ENCODE measurements at regions not wholly inside any gene's neighbourhood (a gene's known extent, or its start where the extent isn't known, plus 50 kb on each side); places are given as distances from the start of the nearest gene placed in this dataset.
"Not testable (repeated sequence)": the region's sequence is repeated elsewhere in the genome, so short reads cannot be mapped to it uniquely, and the experiment has no call there.

DNA sequence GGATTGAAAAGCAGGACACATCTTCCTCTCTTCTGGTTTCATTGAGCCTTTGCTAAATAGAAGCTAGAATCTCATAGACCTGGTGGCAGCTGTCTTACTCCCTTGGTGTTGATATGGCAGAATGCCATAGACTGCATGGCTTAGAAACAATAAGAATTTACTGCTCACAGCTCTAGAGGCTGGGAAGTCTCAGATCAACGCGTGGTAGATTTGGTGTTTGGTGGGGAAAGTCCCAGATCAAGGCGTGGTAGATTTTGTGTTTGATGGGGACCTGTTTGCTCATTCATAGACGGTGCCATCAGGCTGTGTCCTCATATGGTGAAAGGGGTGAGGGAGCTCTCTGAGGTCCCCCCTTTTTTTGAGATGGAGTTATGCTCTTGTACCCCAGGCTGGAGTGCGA, 57.6 kb upstream of the PPP2R3B start:
- Histone ChIP-seq H3K4me3 (ENCODE audit: low read depth, low read length) (no peak overlapping the region), H3K27me3 (ENCODE audit: control insufficient read depth, insufficient read depth, low read length) (no peaks in the 10 kb centered on the region), H3K27ac (ENCODE audit: low read depth, low read length) (no peak overlapping the region), H3K9me3 (ENCODE audit: control insufficient read depth, insufficient read depth, low read length) (peaks cover 48% of the 10 kb centered on the region)
- ChIA-PET POLR2A (no interaction called here), CTCF (no interaction called here)
- no peak for DNase-seq (ENCODE audit: low read depth, low spot score)
- no peak for TF ChIP-seq CTCF (IDR thresholded peaks at IDR 0.05; ENCODE audit: low read depth, low read length)

DNA sequence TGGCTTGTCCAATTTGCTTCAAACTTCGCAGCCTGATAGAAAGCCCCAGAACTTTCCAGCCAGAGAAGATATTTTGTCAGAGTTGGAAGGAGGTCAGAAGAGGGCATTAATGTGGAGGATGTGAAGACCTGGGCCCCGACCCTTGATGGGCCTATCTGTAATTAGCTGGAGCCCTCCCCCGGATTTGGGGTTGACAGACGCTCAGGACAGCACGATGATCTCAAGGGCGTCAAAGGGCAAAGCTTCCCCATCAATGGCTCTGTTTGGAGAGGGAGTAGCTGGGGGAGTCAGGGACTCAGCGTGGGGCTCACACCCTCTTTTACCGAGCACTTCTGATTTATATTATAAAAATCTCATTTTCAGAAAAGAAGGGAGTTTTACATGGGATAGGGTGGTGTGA, 59.0 kb upstream of the PPP2R3B start:
- H3K27me3 ChIP-seq (ENCODE audit: control insufficient read depth, insufficient read depth, low read length): no peaks in the 10 kb centered on the region
- no peak overlapping the region for H3K4me3 ChIP-seq (ENCODE audit: low read depth, low read length)
- no peak overlapping the region for H3K27ac ChIP-seq (ENCODE audit: low read depth, low read length)
- DNase-seq (ENCODE audit: low read depth, low spot score): no peak
- peaks cover 46% of the 10 kb centered on the region for H3K9me3 ChIP-seq (ENCODE audit: control insufficient read depth, insufficient read depth, low read length)
- ChIA-PET POLR2A (no interaction called here), CTCF (no interaction called here)
- no peak for TF ChIP-seq CTCF (IDR thresholded peaks at IDR 0.05; ENCODE audit: low read depth, low read length)

GRCh38 chrX:446245-446644, 59.5 kb upstream of the PPP2R3B start:
- DNase-seq (ENCODE audit: low read depth, low spot score): no peak
- ChIA-PET CTCF (no interaction called here), POLR2A (no interaction called here)
- Histone ChIP-seq H3K4me3 (ENCODE audit: low read depth, low read length) (no peak overlapping the region), H3K9me3 (ENCODE audit: control insufficient read depth, insufficient read depth, low read length) (peaks cover 47% of the 10 kb centered on the region), H3K27me3 (ENCODE audit: control insufficient read depth, insufficient read depth, low read length) (no peaks in the 10 kb centered on the region), H3K27ac (ENCODE audit: low read depth, low read length) (no peak overlapping the region)
- TF ChIP-seq CTCF (IDR thresholded peaks at IDR 0.05; ENCODE audit: low read depth, low read length): no peak

DNA sequence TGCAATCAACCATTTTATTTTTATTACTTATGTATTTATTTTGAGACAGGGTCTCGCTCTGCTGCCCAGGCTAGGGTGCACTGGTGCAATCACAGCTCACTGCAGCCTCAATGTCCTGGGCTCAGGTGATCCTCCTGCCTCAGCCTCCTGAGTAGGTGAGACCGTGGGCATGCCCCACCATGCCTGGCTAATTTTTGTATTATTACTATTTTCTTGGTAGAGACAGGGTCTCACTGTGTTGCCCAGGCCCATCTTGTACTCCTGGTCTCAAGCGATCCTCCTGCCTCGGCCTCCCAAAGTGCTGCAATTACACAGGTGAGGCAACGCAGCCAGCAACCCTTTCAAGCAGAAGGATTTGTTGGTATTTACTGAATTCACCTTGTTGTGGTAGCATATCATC, 60.3 kb upstream of the PPP2R3B start:
- Histone ChIP-seq H3K27ac (ENCODE audit: low read depth, low read length) (no peak overlapping the region), H3K9me3 (ENCODE audit: control insufficient read depth, insufficient read depth, low read length) (peaks cover 49% of the 10 kb centered on the region), H3K4me3 (ENCODE audit: low read depth, low read length) (no peak overlapping the region), H3K27me3 (ENCODE audit: control insufficient read depth, insufficient read depth, low read length) (no peaks in the 10 kb centered on the region)
- CTCF ChIA-PET: no interaction called here
- DNase-seq (ENCODE audit: low read depth, low spot score): no peak
- TF ChIP-seq CTCF (IDR thresholded peaks at IDR 0.05; ENCODE audit: low read depth, low read length): no peak
- POLR2A ChIA-PET: no interaction called here

DNA sequence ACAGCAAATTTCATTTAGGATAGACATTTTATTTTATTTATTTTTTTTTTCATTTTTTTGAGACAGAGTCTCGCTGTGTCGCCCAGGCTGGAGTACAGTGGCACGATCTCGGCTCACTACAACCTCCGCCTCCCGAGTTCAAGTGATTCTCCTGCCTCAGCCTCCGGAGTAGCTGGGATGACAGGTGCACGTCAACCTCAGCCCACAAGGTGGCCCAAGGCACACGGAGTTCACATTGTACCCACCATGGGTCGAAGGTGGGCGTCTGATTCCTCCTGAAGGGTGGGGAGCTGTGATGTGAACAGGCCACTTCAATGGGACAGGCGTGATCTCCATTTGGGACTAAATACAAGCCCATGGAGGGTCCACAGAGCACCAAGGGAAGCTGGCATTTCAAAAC, 65.0 kb upstream of the PPP2R3B start:
- H3K27ac ChIP-seq (ENCODE audit: low read depth, low read length); DNase-seq (ENCODE audit: low read depth, low spot score); CTCF ChIA-PET; H3K27me3 ChIP-seq (ENCODE audit: control insufficient read depth, insufficient read depth, low read length); H3K4me3 ChIP-seq (ENCODE audit: low read depth, low read length); POLR2A ChIA-PET: not testable (repeated sequence)
- peaks cover 40% of the 10 kb centered on the region for H3K9me3 ChIP-seq (ENCODE audit: control insufficient read depth, insufficient read depth, low read length)

- no peaks in the 10 kb centered on the region for H3K27me3 ChIP-seq (ENCODE audit: control insufficient read depth, insufficient read depth, low read length)
- H3K4me3 ChIP-seq (ENCODE audit: low read depth, low read length): no peak overlapping the region
- TF ChIP-seq CTCF (IDR thresholded peaks at IDR 0.05; ENCODE audit: low read depth, low read length): no peak
- peaks cover 36% of the 10 kb centered on the region for H3K9me3 ChIP-seq (ENCODE audit: control insufficient read depth, insufficient read depth, low read length)
- no peak overlapping the region for H3K27ac ChIP-seq (ENCODE audit: low read depth, low read length)
- DNase-seq (ENCODE audit: low read depth, low spot score): no peak
- POLR2A ChIA-PET: no interaction called here
- CTCF ChIA-PET: no interaction called here
These were observed 65.9 kb upstream of the PPP2R3B start for GRCh38 chrX:452598-452997.

DNA sequence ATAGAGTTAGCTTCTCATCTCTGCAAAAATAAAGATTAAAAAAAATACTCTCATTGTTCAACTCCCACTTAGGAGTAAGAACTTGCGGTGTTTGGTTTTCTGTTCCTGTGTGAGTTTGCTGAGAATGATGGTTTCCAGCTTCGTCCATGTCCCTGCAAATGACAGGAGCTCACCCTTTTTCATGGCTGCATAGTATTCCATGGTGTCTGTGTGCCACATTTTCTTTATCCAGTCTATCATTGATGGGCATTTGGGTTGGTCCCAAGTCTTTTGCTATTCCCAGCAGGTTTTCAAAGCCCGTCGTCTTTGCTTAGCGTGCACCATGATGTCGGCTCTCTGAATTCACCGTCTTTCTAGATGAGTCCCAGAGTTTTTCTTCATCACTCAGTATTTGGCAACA, 67.8 kb upstream of the PPP2R3B start:
- peaks cover 43% of the 10 kb centered on the region for H3K9me3 ChIP-seq (ENCODE audit: control insufficient read depth, insufficient read depth, low read length)
- H3K27me3 ChIP-seq (ENCODE audit: control insufficient read depth, insufficient read depth, low read length); CTCF ChIA-PET; H3K27ac ChIP-seq (ENCODE audit: low read depth, low read length); DNase-seq (ENCODE audit: low read depth, low spot score); H3K4me3 ChIP-seq (ENCODE audit: low read depth, low read length); POLR2A ChIA-PET: not testable (repeated sequence)
